GM19238 (cell line): ENCODE measurements at regions not wholly inside any gene's neighbourhood (a gene's known extent, or its start where the extent isn't known, plus 50 kb on each side); places are given as distances from the start of the nearest gene placed in this dataset.

ENCODE experiments used
- DNase-seq: peaks from one replicate; pipeline ENCODE4 v3.0.0; 2011; ENCODE audit warnings: low spot score; ENCODE audit not compliant: insufficient read length

DNA sequence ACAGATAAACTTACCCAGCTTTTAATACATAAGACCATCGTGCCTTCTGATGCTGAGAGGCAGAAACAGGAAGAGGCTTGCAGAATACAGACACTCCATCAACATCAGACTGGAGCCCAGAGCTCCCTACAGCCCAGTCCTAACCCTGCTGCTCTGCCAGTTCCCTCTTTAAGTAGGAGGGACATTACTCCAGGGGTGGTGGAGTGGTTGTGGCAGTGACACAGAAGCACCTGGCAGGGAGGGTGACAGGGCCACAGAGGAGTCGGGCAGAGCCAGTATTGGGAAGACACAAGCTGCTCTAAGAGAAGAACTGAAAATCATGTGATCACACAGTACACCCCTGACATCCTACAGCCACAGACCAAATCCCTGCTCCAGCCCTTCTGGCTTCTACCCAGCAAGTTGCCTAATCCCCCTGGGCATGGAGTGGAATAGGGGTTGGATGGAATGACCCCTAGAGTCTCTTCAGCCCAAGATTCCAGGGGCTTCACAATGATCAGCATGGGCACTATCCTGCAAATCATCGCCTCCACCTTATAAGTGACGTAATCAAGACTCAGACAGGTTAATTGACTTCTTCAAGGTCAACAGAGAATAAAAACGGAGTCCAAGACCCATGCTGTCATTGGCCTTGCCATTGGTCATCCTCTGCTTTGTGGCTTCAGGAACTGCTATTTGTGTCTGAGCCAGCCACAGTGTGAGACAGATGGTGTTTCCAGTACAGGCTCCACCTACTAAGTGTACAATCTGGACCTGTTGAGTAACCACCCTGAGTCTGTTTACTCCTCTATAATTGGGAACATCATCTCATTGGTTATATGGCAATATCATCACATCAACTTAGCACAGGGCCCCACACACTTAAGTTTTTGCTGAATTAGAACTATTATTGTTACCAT is 61.1 kb upstream of the ZMIZ1 start:
- DNase-seq = no peak

GRCh38 chr10:79009145-79009544 is 59.6 kb upstream of the ZMIZ1 start:
- no peak for DNase-seq

GRCh38 chr10:79012567-79012966 is 56.2 kb upstream of the ZMIZ1 start:
- DNase-seq = no peak

DNA sequence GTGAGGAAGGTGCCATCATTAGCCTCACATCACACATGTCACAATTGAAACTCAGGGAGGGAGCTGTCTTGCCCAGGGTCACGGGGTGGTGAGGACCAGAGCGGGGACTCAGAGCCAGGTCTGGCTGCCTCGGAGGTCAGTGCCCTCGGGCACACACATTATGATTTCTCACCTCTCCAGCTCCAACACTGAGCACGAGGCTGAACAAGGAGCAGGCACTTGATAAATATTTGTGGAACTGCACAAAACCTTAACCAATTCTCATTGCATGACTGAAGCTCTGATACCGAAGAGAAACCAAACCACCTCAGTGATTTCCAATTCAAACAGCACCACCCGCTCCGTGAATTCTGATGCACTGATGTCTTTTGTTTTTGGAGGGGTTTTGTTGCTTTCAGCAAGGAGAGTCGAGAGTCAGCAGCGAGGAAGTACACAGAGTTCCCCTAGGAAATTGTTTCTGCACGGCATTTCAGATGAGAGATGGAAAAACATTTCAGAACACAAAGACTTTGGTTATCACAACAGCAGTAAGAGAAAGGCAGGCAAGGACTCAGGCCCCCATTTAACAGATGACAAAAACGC is 55.3 kb upstream of the ZMIZ1 start:
- no peak for DNase-seq

DNA sequence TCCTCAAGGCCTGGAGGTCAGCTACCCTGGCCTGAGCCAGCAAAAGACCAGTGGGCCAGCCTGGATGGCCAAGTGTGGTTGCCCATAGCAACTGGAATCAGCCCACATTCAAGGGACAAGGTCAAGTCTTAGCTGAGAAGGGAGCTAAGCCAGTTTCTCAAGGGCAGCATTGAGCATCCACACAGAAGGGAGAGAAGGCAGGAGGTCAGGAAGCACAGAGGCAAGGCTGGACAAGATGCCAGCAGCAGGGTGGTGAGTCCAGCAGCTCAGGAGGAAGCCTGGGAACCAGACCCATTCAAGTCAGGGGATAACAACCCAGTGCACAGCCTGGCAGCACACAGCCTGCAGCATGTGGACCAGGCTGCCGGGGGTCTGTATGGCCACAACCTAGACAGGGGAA is 54.0 kb upstream of the ZMIZ1 start:
- DNase-seq = no peak

GRCh38 chr10:79017882-79018520 is 50.8 kb upstream of the ZMIZ1 start:
- no peak for DNase-seq

- no peak for DNase-seq
Observed at GRCh38 chr10:79018521-79019011, 50.2 kb upstream of the ZMIZ1 start.
